ENCODE measurements at regions not wholly inside any gene's neighbourhood (a gene's known extent, or its start where the extent isn't known, plus 50 kb on each side); places are given as distances from the start of the nearest gene placed in this dataset.

- DNase-seq = no peak
These were observed 1055.8 kb upstream of the CADM2 start for GRCh38 chr3:83902787-83903533.

- DNase-seq = no peak
These were observed 1045.4 kb upstream of the CADM2 start for GRCh38 chr3:83913381-83913780.

- no peak for DNase-seq
These were observed 1032.5 kb upstream of the CADM2 start for GRCh38 chr3:83926291-83926690.

DNA sequence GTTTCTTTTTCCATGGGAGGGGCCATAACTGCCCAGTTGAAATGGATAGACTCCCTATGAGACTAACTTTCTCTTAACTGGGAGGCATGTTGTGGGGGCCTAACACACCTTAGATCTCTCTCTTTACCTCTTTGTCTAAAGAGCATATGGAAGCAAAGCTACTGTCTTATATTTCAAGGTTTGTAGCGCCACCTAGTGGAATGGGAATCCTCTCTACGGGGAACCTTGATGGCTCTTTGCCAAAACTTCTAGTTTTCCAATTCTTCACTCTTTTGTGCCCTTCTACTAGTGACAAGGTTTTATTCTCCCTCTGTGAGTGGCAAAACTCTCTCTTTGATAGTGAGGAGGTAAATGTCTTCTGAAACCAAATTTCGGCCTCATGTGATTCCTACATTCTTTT lies 1030.4 kb upstream of the CADM2 start:
- no peak for DNase-seq

- no peak for DNase-seq
These were observed 1029.9 kb upstream of the CADM2 start for GRCh38 chr3:83928903-83929302.

- no peak for DNase-seq
These were observed 1024.4 kb upstream of the CADM2 start for GRCh38 chr3:83934192-83935021.

DNA sequence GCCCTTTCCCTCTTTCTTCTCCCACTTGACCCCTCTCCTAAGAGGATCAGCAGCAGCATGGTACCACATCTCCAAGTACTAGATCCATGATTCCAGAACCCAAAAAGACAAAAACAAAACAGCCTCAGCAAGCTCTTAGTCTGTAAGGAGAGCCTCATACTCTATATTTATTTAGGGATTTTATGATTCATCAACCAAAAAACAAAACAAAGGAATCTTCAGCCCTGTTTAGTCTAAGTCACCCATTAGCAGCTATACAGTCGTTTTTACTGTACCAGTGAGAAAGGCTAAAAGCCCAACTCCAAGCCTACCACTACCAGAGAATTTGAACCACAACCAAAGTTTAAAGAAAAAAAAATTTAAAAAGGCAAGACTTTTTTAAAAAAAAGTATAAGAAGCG lies 1020.3 kb upstream of the CADM2 start:
- DNase-seq = no peak

GRCh38 chr3:83941990-83942745 lies 1016.6 kb upstream of the CADM2 start:
- DNase-seq = no peak

DNA sequence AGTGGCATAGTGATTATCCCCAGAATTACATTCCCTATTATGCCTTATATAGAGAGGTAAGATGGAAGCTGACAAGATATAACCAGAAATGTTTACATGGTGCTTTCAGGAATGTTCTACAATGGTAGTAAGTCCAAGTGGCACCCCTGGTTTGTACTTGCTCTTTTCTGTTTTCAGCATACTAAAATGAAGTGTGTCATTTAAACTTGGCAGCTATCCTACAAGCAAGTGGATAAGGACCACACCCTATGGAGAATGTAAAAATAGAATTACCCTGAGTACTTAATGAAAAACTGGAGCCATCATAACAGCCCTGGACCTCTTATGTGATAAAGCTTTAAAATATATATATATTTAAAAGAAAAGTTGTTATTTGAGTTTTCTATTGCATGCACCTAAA lies 1012.7 kb upstream of the CADM2 start:
- no peak for DNase-seq

DNA sequence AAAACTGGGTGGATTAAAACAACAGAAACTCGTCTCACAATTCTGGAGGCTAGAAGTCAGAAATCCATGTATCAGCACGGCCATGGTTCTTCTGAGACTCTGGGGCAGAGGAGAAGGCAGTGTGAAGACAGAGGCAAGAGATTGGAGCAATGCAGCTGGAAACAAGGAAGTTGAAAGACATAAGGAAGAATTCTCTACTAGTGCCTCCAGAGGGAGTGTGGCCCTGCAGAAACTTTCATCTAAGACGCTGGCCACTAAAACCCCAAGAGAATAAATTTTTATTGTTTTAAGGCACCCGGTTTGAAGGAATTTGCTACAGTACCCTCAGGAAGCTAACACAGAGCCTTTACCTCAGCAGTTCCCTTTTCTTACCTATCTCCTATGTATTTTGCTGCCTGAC lies 1012.2 kb upstream of the CADM2 start:
- no peak for DNase-seq

GRCh38 chr3:83948771-83949170 lies 1010.0 kb upstream of the CADM2 start:
- DNase-seq = no peak

DNA sequence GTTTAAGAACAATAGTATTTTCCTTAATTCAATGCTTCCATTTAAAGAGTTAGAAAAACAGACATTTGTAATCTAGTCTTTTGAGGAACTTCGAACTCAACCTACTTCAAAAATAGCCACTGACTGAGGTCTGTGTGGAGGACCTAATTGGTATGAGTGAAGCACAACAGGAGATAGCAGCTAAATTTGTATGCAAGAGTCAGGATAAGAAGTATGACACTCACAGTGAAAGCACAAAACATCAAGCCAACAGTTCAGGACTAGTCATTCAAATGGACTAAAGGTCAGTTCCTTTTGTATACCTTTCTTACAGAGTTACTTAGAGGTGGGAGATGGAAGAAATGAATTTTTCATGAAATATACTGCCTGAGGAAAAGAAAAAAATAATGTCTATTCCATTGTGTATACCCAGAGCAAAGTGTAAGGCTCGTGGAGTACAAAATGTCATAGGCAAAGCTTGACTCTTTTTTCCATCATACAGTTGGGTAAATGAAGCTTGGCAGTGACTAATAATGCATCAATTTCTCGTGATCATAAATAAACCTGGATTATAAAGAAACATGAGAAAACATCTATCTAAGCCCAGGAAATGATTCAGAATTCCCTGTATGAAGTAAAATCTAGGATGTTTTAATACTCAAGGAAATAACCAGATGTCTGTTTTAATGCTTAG lies 1005.2 kb upstream of the CADM2 start:
- no peak for DNase-seq

DNA sequence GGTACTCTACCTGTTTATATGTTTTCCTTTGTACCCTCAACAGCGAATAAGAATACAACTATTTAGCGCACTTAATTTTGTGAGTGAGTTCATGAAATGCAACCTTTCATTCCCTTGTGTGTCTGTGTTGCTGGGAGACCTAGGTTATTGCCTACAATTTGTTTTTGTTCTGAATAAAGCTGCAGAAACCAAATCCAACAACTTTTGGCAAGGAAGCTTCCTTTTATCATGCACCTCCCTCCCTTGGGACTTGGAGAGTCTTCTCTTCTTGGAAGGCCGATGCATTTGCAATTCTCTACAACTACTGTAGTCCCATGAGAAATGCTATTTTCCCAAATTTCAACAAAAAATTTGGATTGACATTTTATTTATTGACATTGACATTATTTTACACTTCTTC lies 1002.4 kb upstream of the CADM2 start:
- no peak for DNase-seq

DNA sequence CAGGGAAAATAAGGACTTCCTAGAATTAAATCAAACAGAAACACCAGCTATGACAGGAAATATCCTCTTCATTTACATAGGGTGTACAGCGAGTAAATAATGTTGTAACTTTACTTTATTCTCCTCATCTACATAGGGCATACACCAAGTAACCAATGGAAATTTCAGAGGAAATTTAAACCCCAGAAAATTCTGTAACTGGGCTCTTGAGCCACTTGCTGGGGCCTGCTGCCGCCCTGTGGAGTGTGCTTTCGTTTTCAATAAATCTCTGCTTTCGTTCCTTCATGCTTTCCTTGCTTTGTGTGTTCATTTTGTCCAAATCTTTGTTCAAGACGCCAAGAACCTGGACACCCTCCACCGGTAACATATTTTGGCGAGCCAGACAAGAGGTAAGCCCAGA lies 990.4 kb upstream of the CADM2 start:
- DNase-seq = no peak

DNA sequence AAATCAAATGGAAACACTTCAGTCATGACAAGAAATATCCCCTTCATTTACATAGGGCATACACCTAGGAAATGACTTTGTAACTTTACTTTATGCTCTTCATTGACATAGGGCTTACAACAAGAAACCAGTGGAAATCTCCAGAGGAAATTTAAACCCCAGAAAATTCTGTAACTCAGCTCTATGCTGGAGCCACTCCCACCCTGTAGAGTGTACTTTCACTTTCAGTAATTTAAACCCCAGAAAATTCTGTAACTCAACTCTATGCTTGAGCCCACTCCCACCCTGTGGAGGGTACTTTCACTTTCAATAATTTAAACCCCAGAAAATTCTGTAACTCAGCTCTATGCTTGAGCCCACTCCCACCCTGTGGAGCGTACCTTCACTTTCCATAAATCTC lies 987.1 kb upstream of the CADM2 start:
- DNase-seq = no peak

GRCh38 chr3:84008623-84009022 lies 950.2 kb upstream of the CADM2 start:
- DNase-seq = no peak

- DNase-seq = no peak
These were observed 934.9 kb upstream of the CADM2 start for GRCh38 chr3:84023842-84024241.

- DNase-seq = no peak
These were observed 919.7 kb upstream of the CADM2 start for GRCh38 chr3:84039099-84039498.

DNA sequence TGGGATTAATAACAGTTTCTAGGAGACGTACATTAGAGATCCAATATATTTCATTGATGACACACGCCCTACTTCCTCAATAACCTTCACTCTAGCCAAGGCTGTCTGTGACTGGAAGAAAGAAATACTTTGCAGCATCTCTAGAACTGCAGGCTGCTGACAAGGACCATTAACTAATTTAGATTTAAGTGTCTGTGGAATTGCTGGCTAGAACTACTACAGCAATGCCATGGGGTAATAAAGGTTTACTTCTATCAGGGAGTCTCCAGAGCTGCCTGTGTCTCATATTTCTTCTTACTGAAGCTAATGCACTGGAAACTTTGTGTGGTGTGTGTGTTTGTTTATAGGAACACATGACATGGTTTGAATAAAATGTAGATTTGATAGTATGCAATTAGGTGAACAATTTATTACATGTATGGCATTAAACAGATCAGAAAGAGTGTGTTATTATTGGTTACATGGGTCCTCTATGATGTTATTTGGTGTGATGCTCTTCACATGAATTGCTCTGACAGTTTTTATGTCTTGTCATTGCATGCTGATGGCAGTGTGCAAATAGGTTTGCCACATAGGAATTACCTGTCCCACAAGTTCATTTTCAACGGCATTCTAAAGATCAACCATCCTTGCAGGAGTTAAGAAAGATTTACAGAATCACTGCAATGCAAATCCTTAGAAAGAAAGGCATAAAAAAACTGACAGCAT lies 916.2 kb upstream of the CADM2 start:
- DNase-seq = no peak

- no peak for DNase-seq
These were observed 891.9 kb upstream of the CADM2 start for GRCh38 chr3:84066915-84067314.

DNA sequence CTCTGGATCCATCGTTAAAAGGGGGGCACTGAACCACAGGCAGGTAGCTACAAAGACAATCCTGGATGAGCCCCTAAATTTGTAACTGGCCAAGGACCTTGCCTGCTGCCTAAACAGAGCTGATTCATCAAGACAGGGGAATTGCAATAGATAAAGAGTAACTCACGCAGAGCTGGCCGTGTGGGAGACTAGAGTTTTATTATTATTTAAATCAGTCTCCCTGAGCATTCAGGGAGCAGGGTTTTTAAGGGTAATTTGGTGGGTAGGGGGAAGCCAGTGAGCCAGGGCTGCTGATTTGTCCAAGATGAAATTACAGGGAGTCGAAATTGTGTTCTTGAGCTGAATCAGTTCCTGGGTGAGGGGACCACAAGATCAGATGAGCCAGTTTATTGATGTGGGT lies 885.1 kb upstream of the CADM2 start:
- no peak for DNase-seq

DNA sequence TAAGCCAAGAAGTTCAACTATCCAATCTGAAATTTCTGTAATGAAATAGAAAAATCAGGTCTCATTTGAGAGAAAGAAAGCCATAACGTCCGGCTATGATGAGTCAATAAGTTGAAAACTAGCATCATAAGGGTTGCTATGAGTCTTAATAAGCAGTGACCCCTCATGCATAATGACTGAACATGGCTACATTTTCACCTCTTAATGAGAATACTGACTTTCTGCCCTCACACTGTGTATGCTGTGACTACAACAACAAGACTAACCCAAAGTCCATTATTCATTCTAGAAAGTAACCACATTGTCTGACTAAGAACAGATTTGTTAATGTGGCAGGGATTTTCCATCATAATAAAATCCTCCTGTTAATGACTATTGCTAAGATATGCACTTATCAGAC lies 884.0 kb upstream of the CADM2 start:
- no peak for DNase-seq

- DNase-seq = no peak
These were observed 881.3 kb upstream of the CADM2 start for GRCh38 chr3:84077479-84077878.
